ENCODE measurements at regions not wholly inside any gene's neighbourhood (a gene's known extent, or its start where the extent isn't known, plus 50 kb on each side); places are given as distances from the start of the nearest gene placed in this dataset.

DNA sequence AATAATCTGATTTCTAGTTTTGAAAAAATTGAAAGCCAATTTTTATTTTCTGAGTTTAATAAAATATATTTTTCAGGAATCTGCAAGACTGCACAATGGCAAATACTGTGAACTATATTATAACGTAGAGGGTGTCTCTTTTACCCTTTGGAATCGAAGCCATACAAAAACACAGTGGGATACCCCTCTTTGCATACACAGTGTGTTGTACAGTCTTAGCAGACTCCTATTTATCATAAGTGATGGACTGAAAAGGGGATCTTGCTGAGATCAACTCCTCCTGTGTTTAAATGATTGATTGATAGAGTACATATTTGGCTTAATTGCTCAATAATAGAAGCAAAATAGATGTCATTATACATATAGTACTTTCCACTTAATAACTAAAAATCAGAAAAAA lies 981.2 kb downstream of the NSUN3 start:
- H2AFZ ChIP-seq (ENCODE audit: low read length), result no peak overlapping the region

More for the DNA sequence above, 981.2 kb downstream of the NSUN3 start:
- Histone ChIP-seq H3K4ac (replicated peaks; ENCODE audit: insufficient read length, low read depth, low read length) (no peak overlapping the region), H4K20me1 (replicated peaks in 1 of 2; ENCODE audit: control insufficient read depth in 1 of 2, insufficient read depth in 2 of 2, low read length in 2 of 2) (no peaks in the 10 kb centered on the region), H3K56ac (replicated peaks; ENCODE audit: insufficient read length, low read depth, low read length) (no peak overlapping the region), H3K79me1 (ENCODE audit: low read depth, low read length) (no peaks in the 10 kb centered on the region), H3K4me3 (ENCODE audit: extremely low read depth in 1 of 4, insufficient read depth in 2 of 4, low read depth in 3 of 4, low read length in 4 of 4) (no peak overlapping the region), H3K79me2 (ENCODE audit: control insufficient read depth in 1 of 2, insufficient read depth in 2 of 2, low read length in 2 of 2) (no peaks in the 10 kb centered on the region), H2AK5ac (ENCODE audit: low read depth, low read length) (no peak overlapping the region), H3K14ac (ENCODE audit: insufficient read length) (no peak overlapping the region), H3K23me2 (ENCODE audit: low read depth, low read length) (no peaks in the 10 kb centered on the region), H4K5ac (ENCODE audit: insufficient read length, low read depth, low read length) (no peak overlapping the region), H3K4me1 (replicated peaks in 1 of 4; ENCODE audit: control insufficient read depth in 3 of 4, insufficient read depth in 4 of 4, low read length in 3 of 4) (no peaks in the 10 kb centered on the region), H2BK5ac (ENCODE audit: low read depth, low read length) (no peak overlapping the region), H2BK120ac (replicated peaks; ENCODE audit: low read depth, low read length) (no peak overlapping the region), H3K9ac (replicated peaks in 1 of 4; ENCODE audit: extremely low read depth in 1 of 4, low read depth in 3 of 4, low read length in 3 of 4) (no peak overlapping the region), H2BK20ac (ENCODE audit: low read length) (no peak overlapping the region), H3K4me2 (ENCODE audit: insufficient read depth in 1 of 2, low read depth in 2 of 2, low read length in 2 of 2) (no peak overlapping the region), H3K9me3 (ENCODE audit: insufficient read depth in 2 of 2, low read depth in 1 of 2, low read length in 1 of 2) (no peaks in the 10 kb centered on the region), H3K36me3 (ENCODE audit: control insufficient read depth in 2 of 4, insufficient read depth in 4 of 4, low read length in 3 of 4) (no peaks in the 10 kb centered on the region), H2BK12ac (ENCODE audit: low read depth, low read length) (no peak overlapping the region), H3K23ac (ENCODE audit: insufficient read length) (no peak overlapping the region), H4K8ac (ENCODE audit: extremely low read depth, insufficient read depth, low read length) (no peak overlapping the region), H2BK15ac (ENCODE audit: low read length) (no peak overlapping the region), H4K91ac (replicated peaks; ENCODE audit: insufficient read length, low read length) (no peak overlapping the region), H3K27ac (ENCODE audit: low read depth, low read length) (no peak overlapping the region), H3K18ac (ENCODE audit: extremely low read depth, low read length) (no peak overlapping the region), H3K27me3 (replicated peaks in 1 of 4; ENCODE audit: control insufficient read depth in 3 of 4, extremely low read depth in 1 of 4, insufficient read depth in 3 of 4, low read length in 3 of 4) (peaks cover 0 to 1% (median 0%) of the 10 kb centered on the region in 4 experiments; a peak in 1 of 7 replicates)
- POLR2A ChIA-PET (ENCODE audit: partially characterized antibody), result no interaction called here
- WGBS, 2 experiments (ENCODE audit: extremely low coverage in 1 of 2, insufficient coverage in 1 of 2, insufficient read length in 1 of 2, insufficient replicate concordance in 2 of 2, low coverage in 1 of 2, low lambda C conversion rate in 2 of 2, missing lambda C conversion rate in 1 of 2), result 91% methylated on average over 2 of the region's 2 CpGs; no CpG with 5 or more reads in 1 of the 2 experiments
- DNase-seq (ENCODE audit: low read depth in 1 of 2, low spot score in 2 of 2), result no peak
- TF ChIP-seq TAF7 (optimal IDR thresholded peaks at IDR 0.05; ENCODE audit: borderline replicate concordance, low read depth, low read length) (no peak), JUND (IDR thresholded peaks at IDR 0.05; ENCODE audit: low read length) (no peak), FOSL1 (IDR thresholded peaks at IDR 0.05; ENCODE audit: insufficient read depth, low read depth, low read length) (no peak)
- FAIRE-seq, result no peak
- CTCF ChIA-PET (ENCODE audit: partially characterized antibody), result no interaction called here

All from H1 (cell line).